MCF 10A (cell line): ENCODE measurements at regions not wholly inside any gene's neighbourhood (a gene's known extent, or its start where the extent isn't known, plus 50 kb on each side); places are given as distances from the start of the nearest gene placed in this dataset.

Experiments used
- BruUV-seq: library from RNA; stranded (reverse); fragments of 400-500 nt; replicated peaks from 2 replicates; lab custom pipeline; 2021; lab: Mats Ljungman, UMichigan
- CTCF ChIA-PET: fragments of 300-600 bp; sonication (Branson Sonifier 250); formaldehyde crosslinking; extraction: SDS; loops from one replicate; lab custom pipeline; 2021; ENCODE audit warnings: antibody characterized with exemption, inconsistent platforms; lab: Yijun Ruan, JAX
- POLR2A ChIA-PET: fragments of 300-600, 350-650 bp; sonication (Branson Sonifier 250); formaldehyde crosslinking; extraction: SDS; loops from one replicate; lab custom pipeline; 2020; ENCODE audit warnings: antibody characterized with exemption, inconsistent platforms; lab: Yijun Ruan, JAX
- DNase-seq: peaks from one replicate; pipeline ENCODE4 v3.0.0-alpha.2; 2018; ENCODE audit not compliant: unreplicated experiment
- H3K27ac Mint-ChIP-seq: one replicate; pipeline ENCODE4 v1.8.0; 2022; ENCODE audit warnings: mild to moderate bottlenecking, low read depth, mixed read lengths; ENCODE audit not compliant: unreplicated experiment
- H3K27me3 Mint-ChIP-seq: one replicate; pipeline ENCODE4 v1.8.0; 2022; ENCODE audit warnings: mixed read lengths; ENCODE audit not compliant: insufficient read depth, unreplicated experiment
- H3K36me3 Mint-ChIP-seq: one replicate; pipeline ENCODE4 v1.8.0; 2022; ENCODE audit warnings: mild to moderate bottlenecking, moderate library complexity, mixed read lengths; ENCODE audit not compliant: insufficient read depth, unreplicated experiment
- H3K4me1 Mint-ChIP-seq: one replicate; pipeline ENCODE4 v1.8.0; 2022; ENCODE audit warnings: mixed read lengths; ENCODE audit not compliant: insufficient read depth, unreplicated experiment
- H3K4me3 Mint-ChIP-seq: one replicate; pipeline ENCODE4 v1.8.0; 2022; ENCODE audit warnings: mild to moderate bottlenecking, moderate library complexity, mixed read lengths; ENCODE audit not compliant: unreplicated experiment
- H3K9me3 Mint-ChIP-seq: one replicate; pipeline ENCODE4 v1.8.0; 2022; ENCODE audit warnings: mixed read lengths; ENCODE audit not compliant: unreplicated experiment
- CTCF ChIP-seq: fragments of 200-600 bp; IDR thresholded peaks from one replicate; pipeline ENCODE4 v1.8.0; 2022; ENCODE audit warnings: antibody characterized with exemption, mild to moderate bottlenecking; ENCODE audit not compliant: unreplicated experiment
- intact Hi-C: fragments of 100-400 bp; cut with micrococcal nuclease; formaldehyde crosslinking; loops from 2 replicates; pipeline ENCODE4 v1.14.1; 2022

- Mint-ChIP-seq H3K27me3 (no peaks in the 10 kb centered on the region), H3K36me3 (no peaks in the 10 kb centered on the region), H3K4me1 (no peaks in the 10 kb centered on the region), H3K27ac (no peak overlapping the region), H3K9me3 (no peaks in the 10 kb centered on the region), H3K4me3 (no peak overlapping the region)
- no TSS peak for BruUV-seq
- POLR2A ChIA-PET = no interaction called here
- no peak for TF ChIP-seq CTCF
- no peak for DNase-seq
- CTCF ChIA-PET = no interaction called here
- intact Hi-C loops = no loop called here
Measured at GRCh38 chr2:17255071-17255470, 263.2 kb downstream of the RAD51AP2 start.

GRCh38 chr2:17254421-17254820, 263.8 kb downstream of the RAD51AP2 start:
- no peaks in the 10 kb centered on the region for H3K4me1 Mint-ChIP-seq
- no peaks in the 10 kb centered on the region for H3K9me3 Mint-ChIP-seq
- H3K4me3 Mint-ChIP-seq = no peak overlapping the region
- no peak for DNase-seq
- ChIA-PET POLR2A (no interaction called here), CTCF (no interaction called here)
- no peak for TF ChIP-seq CTCF
- no TSS peak for BruUV-seq
- no peaks in the 10 kb centered on the region for H3K27me3 Mint-ChIP-seq
- H3K36me3 Mint-ChIP-seq = no peaks in the 10 kb centered on the region
- no peak overlapping the region for H3K27ac Mint-ChIP-seq
- intact Hi-C loops = no loop called here

- no peak for DNase-seq
- intact Hi-C loops = no loop called here
- POLR2A ChIA-PET = no interaction called here
- Mint-ChIP-seq H3K4me1 (no peaks in the 10 kb centered on the region), H3K4me3 (no peak overlapping the region), H3K27ac (no peak overlapping the region), H3K27me3 (no peaks in the 10 kb centered on the region), H3K36me3 (no peaks in the 10 kb centered on the region), H3K9me3 (no peaks in the 10 kb centered on the region)
- no peak for TF ChIP-seq CTCF
- no TSS peak for BruUV-seq
- CTCF ChIA-PET = no interaction called here
Measured at GRCh38 chr2:17252258-17252657, 266.0 kb downstream of the RAD51AP2 start.

- TF ChIP-seq CTCF = no peak
- CTCF ChIA-PET = interaction anchor here (0.6 kb wide), 2 partner anchors 77 to 338 kb away, joined by 3 read pairs; no protein-coding TSS in a partner anchor
- no peak for DNase-seq
- no peaks in the 10 kb centered on the region for H3K36me3 Mint-ChIP-seq
- H3K27me3 Mint-ChIP-seq = peaks cover 10% of the 10 kb centered on the region
- BruUV-seq = no TSS peak
- intact Hi-C loops = no loop called here
- no peak overlapping the region for H3K27ac Mint-ChIP-seq
- no peak overlapping the region for H3K4me3 Mint-ChIP-seq
- H3K9me3 Mint-ChIP-seq = no peaks in the 10 kb centered on the region
- POLR2A ChIA-PET = no interaction called here
- H3K4me1 Mint-ChIP-seq = no peaks in the 10 kb centered on the region
Measured at GRCh38 chr2:17251171-17251570, 267.1 kb downstream of the RAD51AP2 start.
